Hematopoietic multipotent progenitor cell treated with erythropoietin and hydrocortisone succinate and interleukin-3 and kit ligand, for 15 days (in vitro differentiated cells): ENCODE measurements at regions not wholly inside any gene's neighbourhood (a gene's known extent, or its start where the extent isn't known, plus 50 kb on each side); places are given as distances from the start of the nearest gene placed in this dataset.

Experiments used
- DNase-seq: peaks from one replicate; pipeline ENCODE4 v3.0.0-alpha.2; 2015; ENCODE audit warnings: low spot score

DNA sequence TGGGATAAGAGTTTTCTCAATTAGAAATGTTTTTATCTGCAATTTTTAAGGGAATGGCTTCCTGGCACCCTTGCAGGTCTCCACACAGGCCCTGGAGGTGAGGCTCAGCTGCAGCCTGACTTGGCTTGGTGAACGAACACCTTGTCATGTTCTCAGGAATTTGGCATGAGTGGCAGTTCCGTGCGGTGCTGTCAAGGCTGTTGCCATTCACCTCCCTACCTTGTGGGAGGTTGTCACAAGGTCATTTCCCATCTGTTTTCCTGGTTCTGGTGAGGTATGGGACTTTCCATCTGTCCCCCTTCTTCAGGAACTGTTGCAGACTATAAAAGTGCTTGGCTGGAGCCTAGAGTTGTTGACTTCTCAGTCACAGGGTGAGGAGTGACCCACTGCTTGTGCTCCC, 82.9 kb downstream of the ELOVL4 start:
- DNase-seq: no peak

DNA sequence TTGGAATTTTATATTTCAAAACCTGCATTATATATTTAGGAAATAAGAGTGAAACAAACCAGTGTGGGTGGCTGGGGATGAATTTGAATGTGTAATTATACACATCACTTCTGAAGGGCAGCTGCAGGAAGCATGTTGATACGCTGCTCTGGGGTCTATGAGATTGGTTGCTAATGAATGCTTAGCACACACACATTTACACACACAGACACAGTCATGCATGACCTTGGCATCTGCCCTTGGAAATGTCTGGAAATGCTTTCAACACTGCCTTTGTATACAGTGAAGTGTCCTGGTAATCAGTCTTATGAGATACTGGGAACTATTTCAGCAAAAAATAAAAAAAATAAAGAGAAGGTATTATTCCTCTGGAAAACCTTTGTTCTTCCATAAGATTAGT, 83.4 kb downstream of the ELOVL4 start:
- no peak for DNase-seq

DNA sequence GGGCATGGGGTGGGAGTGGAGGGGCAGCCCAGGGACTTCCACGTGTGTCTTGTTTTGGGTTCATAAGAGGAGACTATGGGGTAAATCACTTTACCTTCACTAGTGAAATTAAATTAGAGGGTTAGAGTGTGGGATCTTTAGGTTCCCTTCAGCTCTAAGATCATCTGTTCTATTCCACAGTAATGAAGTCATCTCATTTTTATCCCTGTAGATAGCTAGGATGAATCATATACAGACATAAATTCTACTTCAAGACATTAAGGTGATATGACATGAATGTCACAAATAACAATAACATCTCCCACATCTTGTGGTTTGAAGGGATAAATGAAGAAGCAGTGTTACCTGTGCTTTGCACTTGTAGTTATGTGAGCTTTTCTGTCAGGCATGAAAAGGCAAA, 83.8 kb downstream of the ELOVL4 start:
- no peak for DNase-seq

DNA sequence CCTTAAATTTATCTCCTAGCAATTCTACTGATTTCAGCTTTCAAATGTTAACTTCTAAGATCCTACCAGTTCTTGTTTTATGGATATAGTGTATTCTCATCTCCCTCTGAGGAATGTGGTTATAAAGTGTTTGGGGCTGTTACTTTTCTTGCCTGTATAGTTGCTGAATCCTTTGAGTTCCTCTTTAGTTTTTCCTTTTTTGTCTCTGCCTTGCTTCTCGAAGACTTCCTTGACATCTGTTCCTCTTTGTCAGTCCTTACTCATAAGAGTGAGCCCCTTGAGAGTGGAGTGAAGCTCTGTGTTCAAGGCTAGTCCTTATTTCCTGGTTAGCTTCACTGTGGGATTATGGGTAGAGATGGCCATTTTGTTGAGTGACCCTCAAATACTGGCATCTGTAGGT, 84.6 kb downstream of the ELOVL4 start:
- no peak for DNase-seq

DNA sequence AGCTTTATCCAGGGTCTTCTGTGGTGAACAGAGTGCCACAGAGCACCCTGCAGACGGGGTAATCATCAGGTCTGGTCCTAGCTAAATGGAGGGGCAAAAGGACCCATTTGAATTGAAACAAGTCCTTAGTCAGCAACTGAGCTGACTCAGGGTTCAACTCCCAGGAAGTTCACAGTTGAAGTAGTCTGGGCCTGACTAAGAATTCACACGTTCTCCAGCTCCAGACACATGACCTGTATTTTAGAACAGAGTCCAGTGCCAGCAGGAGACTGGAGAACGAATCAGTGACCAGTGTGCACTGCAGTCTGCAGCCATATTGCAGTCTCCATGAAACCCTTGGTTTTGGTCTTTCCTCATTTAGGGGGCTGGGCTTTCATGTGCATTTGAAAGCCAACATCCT, 85.2 kb downstream of the ELOVL4 start:
- DNase-seq: no peak

DNA sequence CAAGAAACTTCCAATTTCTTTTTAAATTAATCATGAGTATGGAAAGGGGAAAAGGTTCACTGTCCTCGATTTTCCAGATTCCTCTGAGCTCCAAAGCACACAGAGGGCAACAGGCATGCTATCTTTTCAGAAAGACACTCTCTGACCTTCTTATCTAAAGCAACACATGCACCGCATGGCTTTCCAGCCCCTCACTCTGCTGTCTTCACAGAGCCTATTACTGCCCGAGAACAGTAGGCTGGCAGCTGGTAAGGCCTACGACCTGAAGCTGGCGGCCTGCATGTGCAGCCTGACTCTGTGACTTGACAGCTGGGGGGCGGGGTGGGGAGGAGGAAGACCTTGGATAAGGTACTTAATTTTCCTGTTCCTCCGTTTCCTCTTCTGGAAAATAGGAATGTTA, 86.3 kb downstream of the ELOVL4 start:
- peak; percentile 19 for DNase-seq

DNA sequence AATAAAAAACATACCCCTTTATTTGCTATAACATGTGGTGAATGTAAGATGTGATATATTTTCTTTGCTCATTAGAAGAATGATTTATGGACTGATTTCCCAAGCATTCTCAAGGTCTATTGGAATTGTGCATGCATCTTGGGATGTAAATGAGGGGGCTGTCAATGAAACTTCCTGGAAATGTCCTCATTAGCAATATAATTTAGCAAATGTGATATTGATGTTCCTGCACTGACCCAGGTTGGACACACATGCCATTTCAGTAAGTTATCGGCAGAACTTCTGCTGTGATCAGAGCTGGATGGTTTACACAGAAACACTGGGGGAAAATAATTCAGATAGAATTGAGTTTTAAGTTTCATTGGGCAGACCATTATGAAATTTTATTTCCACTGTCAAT, 99.9 kb downstream of the ELOVL4 start:
- DNase-seq: no peak

DNA sequence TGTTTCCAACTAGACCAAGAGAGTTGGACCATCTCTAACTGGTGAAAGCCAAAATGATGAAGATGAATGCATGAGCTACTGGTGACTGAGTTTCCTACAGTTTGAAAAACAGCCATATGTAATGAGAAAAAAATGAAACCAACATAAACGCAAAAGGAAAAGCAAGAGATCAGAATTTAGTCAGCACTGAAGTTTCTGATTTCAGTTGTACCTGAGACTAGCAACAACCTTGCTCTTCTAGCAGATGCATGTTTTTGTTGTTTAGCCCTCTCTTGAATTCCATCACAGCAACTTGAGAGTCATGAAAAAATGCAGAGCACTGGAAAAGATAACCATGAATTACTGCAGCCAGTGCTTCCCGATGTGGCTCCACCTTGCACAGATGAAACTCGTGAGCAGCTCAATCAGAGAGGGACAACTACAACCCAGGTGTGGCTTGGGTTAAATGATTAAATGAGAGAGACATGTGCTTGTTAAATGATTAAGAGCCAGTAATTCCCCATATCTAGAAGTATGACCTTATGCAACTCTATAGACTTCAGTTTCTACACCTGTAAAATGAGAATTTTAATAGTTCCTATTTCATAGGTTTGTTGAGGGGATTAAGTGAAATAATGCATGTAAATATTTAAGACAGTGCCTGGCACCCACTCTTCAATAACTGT, 104.8 kb downstream of the ELOVL4 start:
- no peak for DNase-seq

DNA sequence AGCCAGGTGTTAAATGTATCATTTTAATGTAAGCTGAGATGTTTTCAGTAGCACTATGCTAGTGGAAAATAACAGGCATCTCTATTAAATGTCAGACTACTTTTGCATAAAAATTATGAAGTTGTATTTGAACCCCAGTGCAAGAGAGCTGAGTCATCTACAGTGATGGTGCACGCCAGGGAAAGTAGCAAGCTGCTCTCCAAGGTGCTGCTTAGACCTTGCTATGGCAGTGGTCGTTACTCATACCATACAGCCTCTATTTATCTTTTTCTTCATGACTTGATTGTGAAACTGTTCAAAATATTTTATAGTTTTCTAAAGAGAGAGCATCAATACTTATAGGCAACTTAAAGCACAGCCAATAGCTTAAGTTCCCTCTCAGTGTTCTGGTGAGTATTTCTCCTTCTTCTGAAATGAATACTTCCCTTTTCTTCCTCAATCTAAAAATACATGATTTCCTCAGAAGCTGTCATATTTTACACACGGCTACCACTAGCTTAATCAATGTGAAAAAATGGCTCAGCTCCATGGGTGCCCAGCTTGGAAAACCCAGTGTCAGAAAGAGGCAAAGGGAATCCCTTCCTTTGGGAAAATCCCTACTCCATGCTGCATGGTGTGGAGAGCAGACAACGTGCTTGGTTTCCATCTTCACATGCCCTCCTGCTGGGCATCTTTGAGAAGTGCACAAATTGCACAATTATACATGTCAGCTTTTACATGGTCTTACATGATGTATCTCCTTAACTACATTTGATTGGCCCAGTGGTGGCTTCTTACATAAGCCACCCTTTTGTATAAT, 105.6 kb downstream of the ELOVL4 start:
- DNase-seq: no peak

DNA sequence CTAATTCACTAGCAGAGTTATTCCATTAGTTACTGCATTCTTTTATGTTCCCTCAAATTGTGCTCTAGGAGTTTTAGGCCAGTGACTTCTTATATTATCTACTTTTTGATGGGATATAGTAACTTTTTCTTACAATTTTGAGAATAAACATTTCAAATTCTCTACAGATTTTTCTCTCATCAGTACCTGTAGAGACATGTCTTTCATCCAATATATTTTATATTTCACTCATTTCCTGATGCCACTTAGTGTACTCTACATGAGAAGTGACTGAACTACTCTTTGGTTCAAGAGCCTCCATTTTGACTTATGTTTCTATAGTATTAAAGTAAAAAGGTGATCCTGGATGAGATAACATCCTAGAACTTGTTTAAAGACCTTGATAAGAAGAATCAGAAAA, 108.5 kb downstream of the ELOVL4 start:
- no peak for DNase-seq

DNA sequence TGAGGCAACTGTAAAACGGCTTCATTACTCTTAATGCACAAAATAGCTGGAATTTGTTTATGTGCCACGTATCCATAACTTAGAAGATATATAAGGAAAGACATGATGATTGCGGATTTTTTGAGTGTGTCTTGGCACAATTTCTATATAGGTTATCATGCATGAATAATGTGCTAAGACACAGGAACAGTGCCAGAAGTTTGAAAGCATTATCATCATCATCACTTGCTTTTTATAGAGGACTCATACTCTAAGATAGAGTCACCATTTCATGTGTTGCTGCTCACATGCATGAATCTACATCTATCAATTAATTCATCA, 113.4 kb downstream of the ELOVL4 start:
- DNase-seq: no peak

DNA sequence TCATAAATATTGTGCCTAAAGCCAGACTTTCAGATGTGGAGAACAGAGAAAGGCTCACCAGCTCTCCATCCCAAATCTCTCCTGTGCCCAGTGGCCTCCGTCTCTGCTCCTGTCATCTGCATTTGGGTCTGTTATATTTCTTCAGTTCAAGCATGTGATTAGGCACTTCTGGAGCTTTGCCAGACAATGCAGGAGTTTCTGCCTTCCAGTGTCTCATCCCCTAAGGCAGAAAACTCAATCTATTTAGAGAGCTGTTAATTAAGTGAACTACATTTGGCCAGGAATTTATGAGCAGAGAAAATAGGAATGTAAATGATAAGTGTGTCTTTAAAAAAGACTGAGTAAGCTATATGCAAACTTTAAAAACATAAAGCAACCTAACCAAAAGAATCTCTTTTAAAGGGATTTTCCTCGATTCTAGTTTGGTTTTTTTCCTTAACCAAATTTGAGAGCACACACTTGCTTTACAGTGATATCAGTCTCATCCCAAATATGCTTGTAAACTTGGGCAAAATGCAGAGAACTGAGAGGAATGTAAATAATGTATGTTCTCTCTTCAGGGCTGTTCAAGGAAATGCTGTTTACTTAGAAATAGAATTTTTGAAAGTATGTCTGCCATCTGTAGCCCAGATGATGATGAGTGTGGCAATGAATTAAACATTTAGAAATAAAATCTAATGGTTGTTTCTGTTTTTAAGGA, 113.9 kb downstream of the ELOVL4 start:
- no peak for DNase-seq

DNA sequence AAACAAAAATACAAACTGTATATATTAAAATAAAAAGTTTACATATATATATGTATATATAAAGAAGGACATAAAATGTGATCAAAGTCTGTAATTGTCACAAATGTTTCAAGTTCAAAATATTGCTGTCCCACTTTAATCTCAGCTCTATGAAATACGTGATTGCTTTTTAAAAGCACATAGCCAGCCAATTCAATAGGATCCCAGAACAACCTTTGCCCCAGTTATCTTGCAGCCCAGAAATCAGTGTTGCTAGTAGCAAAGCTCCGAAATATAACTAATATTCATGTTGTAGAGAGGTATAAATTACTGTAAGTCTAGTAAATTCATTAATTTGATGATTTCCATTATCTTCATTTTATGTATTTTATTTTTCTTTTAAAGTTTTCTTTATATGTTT, 114.6 kb downstream of the ELOVL4 start:
- no peak for DNase-seq

DNA sequence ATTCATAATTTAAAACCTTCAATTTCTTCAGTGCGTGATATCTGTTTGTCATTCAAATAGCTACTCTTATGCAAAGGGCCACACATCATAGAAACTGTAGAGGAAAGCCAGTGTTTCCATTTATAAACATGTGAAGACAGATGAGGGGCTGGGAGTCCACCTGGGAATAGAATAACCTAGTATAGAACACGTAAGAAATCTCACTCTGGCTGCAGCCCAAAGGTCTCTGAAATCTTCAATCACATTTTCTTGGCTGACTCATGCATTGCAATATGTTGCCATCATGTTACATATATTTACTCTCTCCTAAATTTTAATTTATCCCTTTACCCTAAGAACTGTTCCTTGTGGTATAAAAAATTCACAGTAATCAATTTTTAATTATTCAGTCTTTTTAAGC, 123.2 kb downstream of the ELOVL4 start:
- DNase-seq: no peak

DNA sequence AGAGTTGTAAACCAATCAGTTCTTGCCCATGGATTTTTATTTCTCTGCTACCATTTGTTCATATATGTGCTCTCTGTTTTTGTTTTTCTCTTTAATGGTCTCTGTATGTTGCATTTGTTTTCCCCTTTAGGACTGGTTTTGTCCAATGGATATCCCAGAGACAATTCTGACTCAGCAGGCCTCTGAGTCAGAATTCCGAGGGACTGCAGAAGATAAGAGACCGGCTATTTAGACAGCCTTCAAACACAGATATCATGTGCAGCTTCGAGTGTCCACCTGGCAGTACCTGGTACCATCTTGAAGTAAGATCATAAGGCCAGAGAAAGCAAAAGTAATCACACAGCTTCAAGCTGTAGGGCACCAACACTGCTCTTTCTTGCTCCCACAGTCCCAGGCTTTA, 125.5 kb downstream of the ELOVL4 start:
- no peak for DNase-seq

DNA sequence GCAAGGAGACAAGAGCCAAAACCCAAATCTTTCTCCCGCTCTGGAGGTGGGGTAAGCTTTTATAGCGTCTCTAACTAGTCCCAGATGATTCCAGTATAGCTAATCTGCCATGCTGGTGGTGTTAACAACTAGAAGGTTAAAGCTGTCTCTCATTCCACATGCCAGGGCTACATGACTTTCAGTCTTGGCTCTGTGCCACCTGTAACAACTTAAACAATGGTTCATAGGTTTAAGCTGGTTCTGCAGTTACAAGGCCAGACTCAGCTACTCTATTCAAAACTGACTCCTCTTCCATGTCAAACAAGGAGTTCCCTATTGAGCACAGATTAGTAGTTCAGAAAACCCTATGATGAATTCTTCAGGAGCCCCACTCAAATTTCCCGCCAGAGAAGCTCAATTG, 128.9 kb downstream of the ELOVL4 start:
- DNase-seq: no peak

DNA sequence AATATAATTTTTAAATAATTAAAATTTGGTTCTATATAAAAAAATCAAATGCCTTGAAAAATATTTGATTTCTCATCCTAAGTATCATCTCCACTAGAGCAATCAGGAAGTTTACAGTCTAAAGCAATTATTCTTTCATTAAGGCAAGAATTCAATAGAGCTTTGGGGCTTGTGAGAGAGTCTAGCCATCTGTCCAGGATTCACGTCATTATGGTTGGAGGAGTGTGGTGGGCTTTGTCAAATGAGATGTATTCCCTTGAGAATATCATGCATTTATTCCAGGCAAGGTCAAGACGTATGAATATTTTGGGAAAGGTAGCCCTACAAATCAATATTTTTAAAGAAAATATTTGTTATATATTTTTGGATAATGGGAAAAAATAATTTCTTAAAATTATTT, 132.4 kb downstream of the ELOVL4 start:
- DNase-seq: no peak

DNA sequence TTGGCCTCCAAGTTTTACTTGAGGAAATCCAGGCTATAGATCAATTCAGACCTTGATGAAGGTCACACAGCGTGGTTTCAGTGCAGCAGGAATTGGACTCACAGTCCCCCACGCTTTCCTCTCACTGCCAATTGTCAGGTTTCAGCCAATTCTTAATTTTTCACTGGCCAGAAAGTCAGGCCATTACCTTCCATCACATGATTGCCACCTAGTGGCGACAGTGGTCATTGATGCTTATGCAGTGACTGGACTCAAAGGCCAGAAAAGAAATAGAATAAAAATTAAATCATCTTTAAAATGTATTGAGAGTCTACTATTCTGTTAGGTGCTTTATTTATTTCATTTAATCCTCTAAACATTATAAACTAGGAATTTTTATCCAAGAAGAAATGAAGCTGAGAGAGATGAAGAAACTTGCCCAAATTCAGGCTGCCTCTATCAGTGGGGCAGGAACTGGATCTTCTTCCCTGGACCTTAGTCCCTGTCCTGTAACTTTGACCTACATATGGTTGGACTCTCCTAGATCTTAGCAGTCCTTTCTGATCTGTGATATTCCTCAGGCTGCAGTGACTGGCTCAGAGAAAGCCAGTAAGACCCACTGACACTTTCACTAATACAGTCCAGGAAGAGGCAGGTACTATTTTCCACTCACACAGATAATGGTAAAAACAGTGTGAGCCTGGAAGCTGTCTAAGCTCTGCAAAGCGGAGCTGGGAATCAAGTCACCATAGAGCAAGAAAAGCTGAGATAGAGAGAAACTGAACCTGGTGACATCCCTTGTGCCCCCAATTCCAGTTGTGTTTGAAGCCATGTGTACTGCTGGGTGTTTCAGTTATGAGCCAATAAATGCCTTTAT, 133.3 kb downstream of the ELOVL4 start:
- DNase-seq: peak; percentile 58

DNA sequence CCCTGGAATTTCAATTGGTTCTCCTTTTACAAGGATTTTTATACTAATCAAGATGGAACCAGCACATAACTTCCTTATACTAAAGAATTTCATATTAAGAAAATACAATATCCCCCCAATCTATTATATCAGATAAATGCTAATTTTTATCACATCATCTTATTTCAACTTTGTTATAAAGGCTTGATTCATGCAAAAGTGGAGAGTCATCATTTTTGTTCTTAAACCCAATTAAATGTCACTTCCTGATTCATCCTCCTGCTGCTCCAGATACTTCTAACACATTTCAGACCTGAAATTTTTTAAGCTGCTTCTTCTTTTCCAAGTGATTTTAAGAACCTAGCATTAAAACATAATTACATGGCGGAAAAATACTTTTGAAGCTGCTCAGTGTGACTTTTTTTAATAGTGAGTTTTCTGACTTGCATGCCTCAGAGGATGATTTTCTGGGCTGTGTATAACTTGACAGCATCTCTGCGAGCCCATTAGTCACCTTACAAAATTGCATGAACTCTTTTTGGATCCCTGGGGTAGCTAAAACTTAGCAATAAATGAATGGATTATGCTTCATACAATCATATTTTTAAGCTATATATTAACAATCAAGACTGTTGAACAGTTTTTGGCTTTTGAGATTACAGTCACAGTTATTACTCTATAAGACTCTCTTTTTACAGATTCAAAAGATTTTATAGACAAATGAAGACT, 134.1 kb downstream of the ELOVL4 start:
- DNase-seq: no peak

DNA sequence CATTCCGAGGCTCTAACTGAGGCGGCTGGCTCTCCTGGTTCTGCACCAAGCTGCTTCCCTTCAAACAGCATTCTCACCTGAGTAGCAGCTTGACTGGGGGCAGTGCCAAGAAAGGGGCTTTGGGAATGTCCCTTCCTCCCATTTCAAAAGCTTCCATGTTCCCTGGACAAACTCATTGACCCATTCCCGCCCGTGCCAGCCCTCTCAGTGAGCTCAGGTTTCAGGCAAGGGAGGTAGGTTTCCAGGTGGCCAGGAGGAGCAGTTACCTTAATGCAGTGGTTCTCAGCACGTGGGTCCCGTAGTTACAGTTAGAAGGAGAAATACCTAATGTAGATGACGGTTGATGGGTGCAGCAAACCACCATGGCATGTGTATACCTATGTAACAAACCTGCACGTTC, 135.2 kb downstream of the ELOVL4 start:
- DNase-seq: no peak

DNA sequence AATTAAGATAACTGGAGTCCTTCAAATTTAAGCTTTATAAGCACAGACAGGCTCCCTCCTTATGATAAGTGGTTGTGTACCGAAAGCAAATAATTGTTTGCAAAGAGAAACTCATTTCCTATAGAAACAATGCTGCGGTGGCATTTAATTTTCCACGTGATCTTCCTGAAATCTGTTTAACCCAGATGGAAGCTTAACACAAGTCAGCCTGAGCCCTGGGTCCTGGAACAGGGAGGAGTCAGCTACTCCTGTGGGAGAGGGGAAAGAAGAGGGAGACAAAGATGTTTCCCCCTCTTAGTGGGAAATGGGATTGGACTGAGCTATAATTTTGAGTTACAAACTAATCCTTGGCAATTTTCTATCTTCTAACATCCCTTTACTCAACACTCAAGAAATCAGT, 136.5 kb downstream of the ELOVL4 start:
- no peak for DNase-seq

DNA sequence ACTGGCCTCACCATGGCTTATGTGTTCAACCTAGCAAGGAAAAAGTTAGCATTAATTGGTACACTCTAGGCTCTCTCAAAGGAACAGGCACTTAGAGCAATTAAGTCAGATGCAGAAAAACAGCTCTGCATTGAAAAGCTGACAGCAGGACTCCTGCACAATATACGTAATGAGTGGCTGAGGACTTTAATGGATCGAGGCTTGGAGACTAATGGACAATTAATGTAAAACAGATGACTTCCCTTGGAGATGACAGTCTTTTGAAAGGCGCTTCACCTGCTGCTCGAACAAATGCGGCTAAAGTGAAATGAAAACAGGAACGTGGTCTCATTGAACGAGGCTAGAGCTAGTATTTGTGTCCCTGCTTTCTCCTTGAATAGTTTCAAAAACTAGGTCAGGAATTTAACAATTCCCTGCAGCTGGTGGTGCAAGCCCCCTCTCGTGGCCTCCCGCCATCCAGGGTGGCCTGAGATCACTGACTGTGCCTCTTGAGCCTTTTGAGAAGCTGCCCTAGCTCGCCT, 137.1 kb downstream of the ELOVL4 start:
- no peak for DNase-seq
